ENCODE measurements at regions not wholly inside any gene's neighbourhood (a gene's known extent, or its start where the extent isn't known, plus 50 kb on each side); places are given as distances from the start of the nearest gene placed in this dataset.

DNA sequence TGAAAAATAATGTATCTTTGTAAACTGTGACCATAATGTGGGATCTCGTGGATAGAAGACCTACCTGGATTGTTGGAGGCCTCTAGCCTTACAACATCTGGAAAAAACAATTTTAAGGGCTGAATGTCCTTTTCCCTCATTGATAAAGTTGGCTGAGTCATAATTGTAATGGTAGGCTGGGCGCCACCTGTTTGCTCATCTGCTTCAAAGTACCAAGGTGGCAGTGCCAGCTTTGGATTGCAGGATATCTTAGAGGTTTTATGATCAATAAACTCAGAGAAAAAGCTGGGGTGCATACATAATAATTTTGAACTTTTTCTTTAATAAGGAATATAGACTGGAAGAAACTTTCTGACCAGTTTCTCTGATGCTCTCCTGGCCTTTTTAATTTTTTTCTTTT lies 653.4 kb downstream of the MMUT start:
- DNase-seq = no peak

DNA sequence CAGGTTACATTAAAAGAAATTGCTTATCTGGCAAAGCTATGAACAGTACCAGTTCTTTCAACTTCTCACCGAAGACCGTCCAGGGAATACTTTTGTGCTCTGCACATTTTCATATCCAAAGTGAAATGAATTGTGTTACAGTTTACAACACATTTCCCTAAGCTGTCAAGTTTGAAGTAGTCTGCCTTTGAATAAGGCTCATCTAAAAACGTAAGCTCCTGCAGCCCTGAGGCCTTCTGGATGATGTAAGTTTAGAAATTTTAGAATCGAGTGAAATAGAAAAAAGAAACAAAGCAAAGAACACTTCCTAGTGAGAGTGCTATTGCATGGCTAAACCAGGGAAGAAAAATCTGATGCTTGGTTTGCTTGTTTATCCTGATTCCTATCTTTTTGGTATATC lies 653.8 kb downstream of the MMUT start:
- DNase-seq = no peak

DNA sequence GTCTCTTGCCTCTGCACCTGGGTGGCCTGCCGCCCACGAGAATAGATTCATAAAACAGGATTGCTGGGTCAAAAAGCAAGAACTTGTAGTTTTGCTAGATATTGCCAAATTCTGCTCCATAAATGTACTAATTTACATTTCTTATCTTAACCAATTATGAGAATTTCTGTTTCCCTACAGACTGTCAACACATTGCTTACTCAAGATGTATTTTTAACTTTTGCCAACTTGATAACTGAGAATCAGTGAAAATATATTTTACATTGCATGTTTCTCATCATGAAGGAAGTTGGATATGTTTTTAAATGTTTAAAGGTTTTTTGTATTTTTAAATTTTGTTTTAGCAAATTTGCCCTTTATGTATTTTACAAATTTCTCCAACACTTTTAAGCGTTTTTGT lies 664.8 kb downstream of the MMUT start:
- no peak for DNase-seq

DNA sequence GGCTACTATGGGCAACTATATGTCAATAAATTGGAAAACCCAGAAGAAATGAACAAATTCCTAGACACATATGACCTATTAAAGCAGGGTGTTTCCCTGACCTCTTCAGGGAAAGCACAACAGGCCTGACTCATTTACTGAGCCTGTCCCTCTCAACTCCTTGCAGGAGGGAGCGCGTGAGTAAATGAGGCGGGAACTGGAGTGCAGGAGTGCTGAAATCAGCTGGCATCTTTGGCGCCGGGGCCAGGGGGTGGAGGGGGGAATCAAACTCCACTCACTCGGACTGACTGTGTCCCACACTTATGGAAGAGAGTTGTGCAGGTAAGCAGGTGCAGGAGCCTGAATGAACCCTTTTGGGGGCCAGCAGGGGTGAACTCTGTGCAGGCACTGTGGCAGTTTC lies 671.2 kb upstream of the PTCHD4 start:
- DNase-seq = no peak

DNA sequence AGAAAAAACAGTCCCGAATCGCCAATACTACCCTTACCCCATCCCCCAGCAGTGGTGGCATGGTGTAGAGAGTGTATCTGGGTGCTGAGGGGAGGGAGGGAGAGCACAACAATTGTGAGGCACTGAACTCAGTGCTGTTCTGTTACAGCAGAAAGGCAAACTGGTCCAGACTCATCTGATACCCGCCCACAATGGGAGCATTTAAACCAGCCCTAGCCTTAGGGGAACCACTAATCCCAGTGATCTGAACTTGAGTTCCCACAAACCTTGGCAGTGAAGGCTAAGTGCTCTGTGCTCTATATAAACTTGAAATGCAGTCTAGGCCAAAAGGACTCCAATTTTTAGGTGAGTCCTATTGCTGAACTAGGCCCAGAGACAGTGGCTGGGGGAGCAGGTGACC lies 666.4 kb upstream of the PTCHD4 start:
- no peak for DNase-seq

DNA sequence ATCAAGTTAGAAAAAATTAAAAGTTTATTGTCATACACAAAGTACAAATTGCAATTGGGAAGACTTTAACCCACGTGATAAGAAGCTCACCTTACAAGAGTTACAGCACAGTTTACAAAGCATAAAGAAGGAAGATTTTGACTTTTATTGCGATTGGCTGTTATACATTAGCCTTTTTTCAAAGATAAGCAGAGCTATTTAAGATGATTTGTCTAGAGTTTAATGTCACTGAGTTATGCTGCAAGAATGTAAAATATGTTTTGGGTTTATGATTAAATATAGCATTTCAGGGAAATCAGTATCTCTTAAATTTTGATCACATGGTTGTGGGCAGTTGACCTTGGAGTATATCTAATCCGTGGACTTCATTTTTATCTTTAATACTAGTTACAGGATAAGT lies 664.2 kb upstream of the PTCHD4 start:
- peak; percentile 62 for DNase-seq

DNA sequence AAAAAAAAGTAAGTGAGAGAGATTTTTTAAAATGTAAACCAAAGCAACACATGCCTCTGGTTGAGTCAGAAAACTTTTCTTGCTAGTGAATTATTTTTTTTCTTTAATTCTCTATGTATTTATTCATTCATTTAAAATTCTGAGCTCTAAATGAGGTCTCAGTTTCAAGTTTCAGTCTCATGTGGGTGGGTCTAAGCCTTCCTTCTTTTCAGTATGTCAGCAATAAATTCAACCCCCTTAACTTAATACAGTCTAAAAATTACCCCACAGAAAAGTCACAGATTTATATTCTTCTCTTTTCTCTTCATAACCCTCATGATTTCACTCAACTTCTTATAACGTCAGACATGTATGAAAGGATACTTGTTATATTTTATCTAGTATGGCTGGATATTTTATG lies 663.3 kb upstream of the PTCHD4 start:
- no peak for DNase-seq

DNA sequence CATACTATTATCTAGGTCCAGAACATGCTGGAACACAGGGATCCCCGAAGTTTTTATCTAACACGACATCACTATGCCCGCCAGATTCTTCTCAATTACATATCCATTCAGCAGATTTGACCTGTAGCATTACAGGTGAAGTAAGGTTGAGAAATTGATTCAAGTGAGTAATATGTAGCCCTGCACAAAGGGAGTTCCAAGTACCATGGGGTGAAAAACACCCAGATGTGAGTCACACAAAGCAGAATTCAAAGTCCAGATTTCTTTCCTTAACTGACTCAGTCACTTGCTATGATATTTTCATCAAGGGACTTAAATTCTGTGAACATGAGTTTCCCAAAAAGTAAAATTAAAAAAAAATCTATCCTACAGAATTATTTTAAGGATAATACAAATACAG lies 655.4 kb upstream of the PTCHD4 start:
- peak; percentile 76 for DNase-seq

DNA sequence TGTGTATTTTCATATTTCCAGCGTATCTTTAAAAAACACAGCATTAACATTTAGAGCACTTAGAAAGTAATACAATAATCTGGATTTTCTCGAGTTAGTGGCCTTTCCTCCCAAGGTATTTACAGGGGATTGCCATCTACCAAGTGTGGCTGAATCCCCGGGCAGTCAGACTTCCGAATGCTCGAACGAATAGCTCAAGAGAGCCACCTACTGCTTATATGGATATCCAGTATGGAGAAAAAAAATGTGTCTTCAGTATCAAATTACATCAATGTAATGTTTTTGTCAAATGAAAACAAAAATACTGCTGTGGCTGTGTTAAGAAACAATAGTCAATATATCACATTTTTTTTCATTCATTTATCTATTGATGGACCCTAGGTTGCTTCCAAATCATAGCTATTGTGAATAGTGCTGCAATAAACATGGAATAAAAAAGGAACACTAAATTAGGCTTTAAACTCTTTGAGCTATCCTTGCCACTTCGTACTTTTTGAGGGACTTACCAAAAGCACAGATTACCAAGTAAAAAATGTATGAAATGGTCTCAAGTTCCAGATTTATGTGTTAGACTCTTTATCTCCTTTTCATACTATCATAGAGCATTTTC lies 654.5 kb upstream of the PTCHD4 start:
- peak; percentile 71 for DNase-seq

DNA sequence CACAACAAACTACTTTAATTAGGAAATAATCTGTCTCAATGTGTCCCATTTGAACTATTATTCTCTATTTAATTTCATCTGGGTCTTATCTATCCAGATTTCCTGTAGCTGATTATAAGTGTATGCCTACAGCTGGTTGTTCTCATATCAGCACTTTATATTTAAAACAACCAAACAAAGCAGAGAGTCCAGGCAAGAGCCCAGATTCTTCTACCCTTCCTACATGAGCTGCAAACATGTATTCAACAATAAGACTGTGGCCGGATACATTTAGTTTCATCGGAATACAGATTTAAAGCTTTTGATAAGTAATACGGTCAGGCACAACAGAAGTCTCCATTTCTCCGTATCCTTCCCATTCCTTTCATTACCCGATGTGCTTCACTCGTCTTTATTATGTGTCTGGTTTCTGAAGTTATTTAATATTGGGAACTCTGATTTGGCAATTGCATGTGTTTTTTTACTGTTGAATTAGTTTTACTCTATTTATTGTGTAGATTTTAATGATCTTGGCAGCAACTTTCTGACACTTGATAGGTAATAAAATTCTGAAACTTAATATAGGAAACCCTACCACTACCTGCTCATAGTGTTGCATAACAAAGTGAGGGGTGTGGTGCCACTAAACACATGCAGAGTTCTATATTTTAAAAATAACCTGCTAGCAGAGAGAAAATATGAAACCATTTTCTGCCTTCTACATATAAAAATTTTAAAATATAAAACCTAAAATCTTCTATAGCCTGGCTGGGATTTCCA lies 653.5 kb upstream of the PTCHD4 start:
- DNase-seq = no peak

DNA sequence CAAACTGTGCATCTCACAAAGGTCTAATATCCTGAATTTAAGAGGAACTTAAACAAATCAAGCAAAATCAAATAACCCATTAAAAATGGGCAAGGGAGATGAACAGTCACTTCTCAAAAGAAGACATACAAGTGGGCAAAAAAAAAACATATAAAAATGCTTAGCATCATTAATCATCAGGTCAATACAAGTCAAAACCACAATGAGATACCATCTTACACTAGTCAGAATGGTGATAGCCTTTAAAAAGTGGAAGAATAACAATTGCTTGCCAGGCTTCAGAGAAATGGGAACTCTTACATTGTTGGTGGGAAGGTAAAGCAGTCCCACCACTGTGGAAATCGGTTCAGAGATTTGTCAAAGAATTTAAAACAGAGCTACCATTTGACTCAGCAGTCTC lies 646.7 kb upstream of the PTCHD4 start:
- DNase-seq = peak; percentile 39

DNA sequence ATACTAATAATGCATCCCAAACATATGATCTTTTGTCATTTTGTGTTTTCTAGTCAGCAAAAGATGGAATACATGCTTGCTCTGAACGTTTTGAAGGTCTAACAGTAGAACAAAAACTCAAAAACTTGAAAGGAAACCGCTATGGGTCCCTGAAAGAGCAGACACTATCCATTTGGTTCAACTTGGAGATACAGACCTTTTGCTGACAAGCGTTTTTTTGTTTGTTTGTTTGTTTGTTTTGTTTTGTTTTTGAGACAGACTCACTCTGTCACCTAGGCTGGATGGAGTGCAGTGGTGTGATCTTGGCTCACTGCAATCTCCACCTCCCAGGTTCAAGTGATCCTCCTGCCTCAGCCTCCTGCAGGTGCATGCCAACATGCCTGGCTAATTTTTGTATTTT lies 644.3 kb upstream of the PTCHD4 start:
- no peak for DNase-seq

DNA sequence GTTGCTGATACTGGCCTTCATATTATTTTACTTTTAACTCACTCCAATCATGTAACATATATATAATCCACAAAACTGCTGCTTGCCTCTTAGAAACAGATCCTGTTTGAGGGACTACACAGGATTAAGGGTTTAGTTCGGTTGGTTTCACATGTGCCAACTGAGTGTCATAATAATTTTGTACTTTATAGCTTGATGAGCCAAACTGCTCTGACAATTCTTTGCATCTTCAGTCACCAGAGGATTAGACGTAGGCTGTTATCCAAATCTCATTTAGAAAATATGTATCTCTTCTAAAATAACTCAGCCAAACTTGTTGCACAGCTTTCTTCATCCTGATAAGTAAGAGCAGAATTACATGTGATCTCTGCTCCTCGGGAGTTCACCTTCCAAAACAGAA lies 643.6 kb upstream of the PTCHD4 start:
- DNase-seq = no peak

DNA sequence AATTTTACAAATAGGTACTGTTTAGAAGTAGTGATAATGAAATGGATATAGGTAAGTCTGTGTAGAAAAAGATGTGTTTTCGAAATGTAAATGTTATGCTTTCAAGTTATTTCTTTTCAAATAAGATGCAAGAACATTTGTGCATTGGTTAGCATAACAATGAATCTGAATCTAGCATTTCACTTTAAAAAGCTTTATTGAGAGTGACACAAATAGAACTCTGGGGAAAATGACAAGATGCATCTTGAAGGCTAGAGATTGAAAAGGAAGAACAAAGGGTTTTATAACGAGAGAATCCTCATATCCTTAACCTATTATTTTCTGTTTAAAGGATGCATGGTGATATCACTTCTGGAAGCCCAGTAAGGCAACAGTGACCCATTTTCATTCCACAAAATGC lies 639.9 kb upstream of the PTCHD4 start:
- DNase-seq = no peak

DNA sequence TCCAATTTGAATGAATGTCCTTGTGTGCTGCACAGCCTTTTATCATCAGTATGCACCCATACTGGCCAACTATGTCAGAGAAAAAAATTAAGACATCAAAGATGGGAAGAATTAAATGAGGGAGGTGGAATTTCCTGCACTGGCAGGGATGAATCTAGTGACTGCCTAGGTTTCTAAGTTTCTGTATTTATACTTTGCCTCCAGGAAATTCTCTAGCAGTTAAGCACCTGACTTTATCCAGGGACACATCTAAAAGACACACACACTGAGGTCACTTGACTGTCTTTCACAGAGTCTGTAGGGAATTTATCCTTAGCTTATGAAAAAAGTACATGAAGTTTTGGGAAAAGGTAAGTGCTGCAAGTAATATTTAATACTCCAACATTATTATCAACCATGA lies 636.5 kb upstream of the PTCHD4 start:
- no peak for DNase-seq

DNA sequence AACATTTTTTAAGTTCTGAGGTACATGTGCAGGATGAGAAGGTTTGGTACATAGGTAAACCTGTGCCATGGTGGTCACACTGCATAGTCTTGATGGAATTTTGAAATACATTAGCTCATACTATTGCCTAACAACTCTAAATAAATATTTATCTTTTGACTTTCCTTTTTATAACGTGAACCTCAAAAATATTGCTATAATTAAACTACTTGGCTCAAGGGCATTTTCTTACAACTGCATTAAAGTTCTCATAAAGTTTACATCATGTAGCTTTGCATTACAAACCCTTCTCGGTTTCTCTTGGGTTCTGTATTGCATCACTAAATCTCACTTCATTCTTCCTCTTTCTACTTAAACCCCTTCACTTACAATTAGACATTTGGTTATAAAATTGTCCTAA lies 636.0 kb upstream of the PTCHD4 start:
- no peak for DNase-seq

DNA sequence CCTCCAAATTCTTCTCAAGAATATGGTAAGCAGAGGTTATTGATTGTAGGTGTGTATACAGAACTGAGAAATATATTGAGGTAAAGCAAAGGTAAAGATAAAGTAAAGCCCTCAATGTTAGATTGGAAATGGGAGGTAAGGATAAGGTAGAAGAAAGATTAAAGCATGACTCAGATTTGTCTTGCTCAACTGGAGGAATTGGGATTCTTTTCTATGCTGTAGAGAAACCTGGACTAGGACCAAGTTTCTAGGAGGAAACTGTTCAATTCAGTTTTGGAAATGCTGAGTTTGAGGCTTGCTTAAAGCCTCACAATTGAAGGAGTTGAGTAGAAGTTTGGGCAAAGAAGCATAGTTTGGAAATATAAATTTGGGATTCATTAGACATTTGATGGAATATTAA lies 634.0 kb upstream of the PTCHD4 start:
- peak; percentile 44 for DNase-seq

DNA sequence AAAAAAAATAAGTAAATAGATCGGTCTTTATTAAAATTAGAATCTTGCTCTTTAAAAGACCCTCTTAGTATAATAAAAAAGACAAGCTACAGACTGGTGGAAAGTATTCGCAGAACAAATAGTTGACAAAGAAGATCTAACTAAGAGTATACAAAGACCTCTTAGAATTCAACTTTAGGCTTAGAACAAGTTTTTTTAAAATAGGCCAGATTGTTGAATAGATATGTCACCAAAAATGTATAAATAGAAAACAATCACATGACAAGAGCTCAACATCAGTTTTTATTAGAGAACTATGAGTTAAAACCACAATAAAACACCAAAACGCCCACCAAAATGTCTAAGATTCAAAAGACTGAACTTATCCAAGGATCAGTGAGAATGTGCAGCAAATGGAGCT lies 632.7 kb upstream of the PTCHD4 start:
- DNase-seq = peak; percentile 16

DNA sequence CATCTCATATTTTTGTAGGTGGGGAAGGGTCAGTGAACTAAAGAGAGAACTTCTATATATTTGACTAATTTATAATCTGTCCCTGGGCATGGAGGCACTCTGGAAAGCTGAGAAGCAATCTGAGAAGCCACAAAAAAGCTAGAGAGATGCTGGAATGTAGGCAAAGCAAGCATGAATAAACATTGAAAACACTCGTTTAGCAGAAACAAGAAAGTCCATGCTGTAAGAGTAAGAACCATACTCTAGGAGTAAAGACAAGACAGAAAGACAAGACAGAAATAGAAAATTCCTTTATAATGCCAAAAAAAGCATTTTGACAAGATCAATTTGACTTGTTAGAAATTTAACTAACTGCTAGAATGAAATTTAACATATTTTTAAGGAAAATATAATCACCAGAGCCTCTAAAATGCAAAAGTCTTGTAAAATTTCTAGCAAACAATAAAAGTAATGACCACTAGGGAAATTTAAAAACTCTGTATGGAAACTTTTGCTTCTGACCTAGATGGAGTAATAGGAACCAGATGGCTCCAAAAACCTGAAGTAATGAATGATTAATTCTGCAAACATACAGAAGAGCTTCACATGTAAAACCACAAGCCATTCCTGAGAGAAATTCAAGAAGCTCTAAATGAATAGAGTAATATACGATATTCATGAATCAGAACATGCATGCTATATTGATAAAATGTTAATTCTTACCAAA lies 625.7 kb upstream of the PTCHD4 start:
- DNase-seq = peak; percentile 90

DNA sequence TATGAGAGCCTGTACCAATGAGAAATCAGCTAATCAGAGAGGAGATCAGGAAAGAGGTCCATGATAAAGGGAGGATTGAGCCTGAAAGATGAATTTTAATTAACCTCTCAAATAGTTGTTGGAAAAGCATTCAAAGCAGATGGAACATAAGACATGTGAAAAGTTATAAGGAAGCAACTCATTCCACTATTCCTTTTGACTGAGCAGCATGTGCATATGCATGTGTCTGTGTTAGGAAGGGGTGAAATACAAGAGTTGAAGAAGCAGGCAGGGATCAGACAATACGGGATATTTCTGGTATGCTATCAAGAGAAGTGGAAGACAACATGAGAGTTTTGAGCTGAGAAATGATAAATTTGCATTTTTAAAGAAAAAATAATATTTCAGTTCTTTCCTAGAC lies 624.8 kb upstream of the PTCHD4 start:
- no peak for DNase-seq

DNA sequence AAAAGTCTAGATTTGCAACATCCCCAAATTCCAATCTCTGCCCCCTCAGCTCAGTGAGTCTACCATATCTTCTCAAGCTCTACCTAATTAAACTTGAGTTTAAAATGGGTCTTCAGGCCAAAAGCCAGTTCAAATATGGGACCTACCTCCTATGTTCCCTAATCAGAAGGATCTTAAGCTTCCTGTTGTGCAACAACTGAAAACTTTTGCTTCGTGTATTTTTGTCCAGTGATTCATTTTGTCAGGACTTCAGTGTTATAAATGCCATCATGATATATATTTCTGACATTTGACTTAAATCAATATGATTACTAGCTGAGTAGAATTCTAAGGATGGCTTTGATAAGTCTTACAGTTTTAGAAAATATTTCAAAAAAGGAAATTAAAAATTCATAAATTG lies 622.6 kb upstream of the PTCHD4 start:
- DNase-seq = peak; percentile 28

DNA sequence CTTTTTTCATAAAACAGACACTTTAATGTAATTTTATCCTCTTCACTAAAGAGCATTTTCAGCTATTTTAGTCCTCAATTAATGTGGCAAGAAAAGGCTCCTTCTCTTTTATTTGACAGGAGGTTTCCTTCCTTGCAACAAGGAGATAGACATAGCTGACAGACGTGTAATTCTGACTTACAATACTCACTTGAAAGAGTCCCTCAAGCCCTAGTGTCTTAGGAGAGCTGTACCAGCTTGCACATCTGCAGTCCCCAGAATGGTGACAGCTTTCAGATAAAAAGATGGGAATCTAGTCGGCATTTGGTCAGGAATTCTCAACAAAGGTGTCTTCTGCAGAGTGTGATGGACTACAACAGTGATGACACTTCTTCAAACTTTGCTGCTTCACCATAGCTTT lies 603.7 kb upstream of the PTCHD4 start:
- DNase-seq = no peak

DNA sequence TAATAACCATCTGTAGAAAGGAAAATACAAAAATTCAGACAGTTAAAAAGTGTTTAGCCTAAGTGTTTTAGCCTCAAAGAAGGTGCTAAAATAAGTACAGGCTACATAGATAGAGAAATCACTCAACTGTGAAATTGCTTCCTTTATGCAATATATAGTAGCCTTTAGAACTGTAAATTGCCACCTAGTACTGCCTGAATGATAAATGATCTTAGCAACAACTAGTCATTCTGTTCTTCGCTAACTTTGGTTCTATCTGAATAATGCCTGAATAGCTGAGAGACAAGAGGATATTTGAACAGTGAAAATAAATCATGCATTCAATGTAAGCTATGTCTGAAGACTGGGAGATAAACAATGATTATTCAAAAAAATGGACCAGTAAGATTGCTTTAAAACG lies 603.3 kb upstream of the PTCHD4 start:
- no peak for DNase-seq

DNA sequence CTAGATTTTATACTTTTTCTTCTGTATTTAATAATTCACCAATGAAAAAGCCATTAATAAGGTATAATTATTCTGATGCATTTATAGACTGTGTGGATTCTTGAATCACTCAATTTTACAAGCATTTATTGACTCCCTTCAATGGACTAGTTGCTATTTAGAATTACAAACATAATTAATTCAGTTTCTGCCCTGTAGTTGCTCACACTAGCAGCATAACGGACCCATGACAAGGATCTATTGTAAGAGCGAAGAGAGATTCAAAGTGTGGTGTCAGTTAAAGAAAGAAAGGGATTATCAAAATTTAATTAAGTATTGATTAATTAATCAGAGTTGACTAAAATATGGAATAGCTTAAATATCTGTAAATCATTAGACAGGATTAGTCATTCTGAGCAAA lies 602.6 kb upstream of the PTCHD4 start:
- DNase-seq = no peak

DNA sequence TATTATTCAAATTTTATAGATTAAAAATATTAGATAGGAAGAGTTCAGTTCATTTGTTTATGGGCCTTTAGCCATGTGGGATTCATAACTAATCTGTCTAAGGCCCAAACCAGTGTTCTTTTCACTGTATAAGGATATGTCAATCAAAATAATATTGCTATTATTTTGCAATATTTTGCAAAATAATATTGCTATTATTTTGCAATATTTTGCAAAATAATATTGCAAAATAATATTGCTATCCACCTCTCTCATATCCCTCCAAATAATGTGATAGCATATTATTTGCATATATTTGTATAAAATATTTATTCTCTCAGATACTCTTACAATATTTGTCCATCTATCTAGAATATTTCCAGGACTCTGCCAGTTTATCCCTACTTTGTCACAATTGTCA lies 595.3 kb upstream of the PTCHD4 start:
- no peak for DNase-seq
